Dermis blood vessel endothelial cell (primary cell): ENCODE measurements at regions not wholly inside any gene's neighbourhood (a gene's known extent, or its start where the extent isn't known, plus 50 kb on each side); places are given as distances from the start of the nearest gene placed in this dataset.
"Not testable (repeated sequence)": the region's sequence is repeated elsewhere in the genome, so short reads cannot be mapped to it uniquely, and the experiment has no call there.

Source experiments
- DNase-seq: peaks from one replicate; pipeline ENCODE4 v3.0.0; 2010

DNA sequence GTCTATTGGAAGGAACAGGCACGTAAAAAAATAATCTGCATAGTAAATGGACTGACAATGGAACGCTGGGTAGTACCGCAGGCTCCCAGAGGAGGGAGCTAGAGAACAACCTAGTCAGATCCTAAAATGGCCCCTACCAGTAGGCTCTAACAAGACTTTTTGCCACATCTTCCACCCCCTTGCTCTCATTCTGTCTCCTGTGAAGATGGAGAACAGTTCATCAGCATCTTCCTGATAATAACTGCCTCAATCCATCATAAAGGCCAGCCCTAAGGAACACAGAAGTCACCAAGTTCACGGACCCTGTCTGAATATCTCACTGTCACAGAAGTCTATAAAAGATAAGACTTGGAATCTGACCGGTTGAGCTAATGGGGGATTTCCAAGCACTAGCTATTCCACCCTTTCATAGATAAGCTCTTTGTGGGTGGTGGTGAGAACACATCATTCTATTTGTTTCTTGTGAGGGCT is 133.4 kb downstream of the SLC1A3 start:
- DNase-seq, result peak; percentile 83

DNA sequence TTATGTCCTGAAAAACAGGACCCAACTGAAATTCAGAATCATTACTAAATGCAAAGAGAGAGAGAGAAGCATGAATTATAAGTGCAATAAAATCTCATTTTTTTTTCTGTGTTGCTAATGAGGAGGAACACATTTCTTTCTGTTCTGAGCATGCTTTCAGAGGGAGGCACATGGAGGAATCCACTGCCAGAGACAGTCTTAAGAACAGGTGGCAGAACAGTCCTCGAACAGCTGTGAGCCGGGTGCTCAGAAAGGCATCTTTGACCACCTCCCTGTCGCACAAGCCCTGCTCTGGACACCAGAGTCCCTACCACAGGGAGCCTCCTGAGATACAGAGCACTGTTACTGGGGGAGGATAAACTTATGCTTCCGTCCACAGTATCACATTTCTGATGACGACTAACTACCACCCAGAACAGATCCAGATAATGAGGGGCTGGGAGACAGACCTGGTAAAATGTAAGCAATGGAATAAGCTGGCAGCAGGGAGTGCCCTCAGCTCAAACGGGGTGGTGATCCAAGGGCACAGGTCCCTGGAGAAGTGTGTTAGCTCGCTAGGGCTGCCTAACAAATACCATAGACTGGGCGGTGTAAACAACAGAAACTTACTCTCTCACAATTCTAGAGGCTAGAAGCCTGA is 134.0 kb downstream of the SLC1A3 start:
- peak; percentile 40 for DNase-seq

DNA sequence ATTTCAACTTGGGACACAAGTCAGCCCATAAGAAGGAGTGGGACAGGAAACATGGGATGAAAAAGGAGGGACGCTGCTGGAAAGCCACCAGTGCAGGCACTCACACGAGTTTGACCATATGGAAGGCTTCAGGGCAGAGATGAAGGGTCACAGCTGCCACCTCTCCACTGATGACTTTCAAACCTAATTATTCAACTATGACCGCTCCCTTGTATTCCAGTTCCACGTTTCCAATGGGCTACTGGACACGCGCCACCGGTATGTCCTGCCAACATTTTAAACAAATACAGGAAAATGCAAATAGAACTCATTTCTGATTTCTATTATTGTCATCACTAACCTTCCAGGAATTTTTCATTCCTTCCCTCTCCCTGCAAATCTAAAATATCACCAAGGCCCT is 134.7 kb downstream of the SLC1A3 start:
- DNase-seq, result peak; percentile 39

DNA sequence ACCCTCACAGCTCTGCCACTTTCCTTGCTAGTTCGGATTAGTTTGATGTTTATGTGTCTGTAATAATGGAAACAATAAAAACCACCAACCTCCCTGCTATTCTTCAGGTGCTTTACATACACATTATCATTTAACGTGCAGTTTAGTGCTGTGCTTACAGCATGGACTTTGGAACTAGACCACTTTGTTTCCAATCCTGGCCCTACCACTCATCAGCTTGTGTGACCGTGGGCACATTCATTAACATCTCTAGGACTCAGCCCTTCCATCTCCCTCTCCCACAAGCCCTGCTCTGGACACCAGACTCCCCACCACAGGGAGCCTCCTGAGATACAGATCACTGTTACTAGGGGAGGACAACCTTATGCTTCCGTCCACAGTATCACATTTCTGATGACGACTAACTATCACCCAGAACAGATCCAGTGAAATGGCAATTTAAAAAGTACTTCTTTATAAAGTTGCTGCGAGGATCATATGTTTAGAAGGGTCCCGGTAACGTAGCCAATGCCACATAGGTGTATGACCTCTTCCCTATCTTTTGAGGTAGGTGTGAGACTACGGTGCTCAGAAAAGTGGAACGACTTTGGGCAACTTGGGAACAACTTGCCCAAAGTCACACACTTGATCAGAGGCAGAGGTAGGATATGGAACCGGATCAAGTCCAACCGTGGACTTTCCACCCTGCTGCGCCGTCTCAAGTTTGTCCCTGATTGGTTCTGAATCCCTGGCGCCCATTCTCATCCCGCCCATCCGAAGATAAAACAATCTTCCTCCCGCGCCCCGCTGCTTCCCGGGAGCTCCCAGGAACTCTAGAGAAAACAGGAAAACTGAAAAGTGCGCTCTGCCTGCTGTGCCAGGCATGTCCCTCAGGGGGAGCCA is 132.4 kb upstream of the NIPBL start:
- DNase-seq, result peak; percentile 63

DNA sequence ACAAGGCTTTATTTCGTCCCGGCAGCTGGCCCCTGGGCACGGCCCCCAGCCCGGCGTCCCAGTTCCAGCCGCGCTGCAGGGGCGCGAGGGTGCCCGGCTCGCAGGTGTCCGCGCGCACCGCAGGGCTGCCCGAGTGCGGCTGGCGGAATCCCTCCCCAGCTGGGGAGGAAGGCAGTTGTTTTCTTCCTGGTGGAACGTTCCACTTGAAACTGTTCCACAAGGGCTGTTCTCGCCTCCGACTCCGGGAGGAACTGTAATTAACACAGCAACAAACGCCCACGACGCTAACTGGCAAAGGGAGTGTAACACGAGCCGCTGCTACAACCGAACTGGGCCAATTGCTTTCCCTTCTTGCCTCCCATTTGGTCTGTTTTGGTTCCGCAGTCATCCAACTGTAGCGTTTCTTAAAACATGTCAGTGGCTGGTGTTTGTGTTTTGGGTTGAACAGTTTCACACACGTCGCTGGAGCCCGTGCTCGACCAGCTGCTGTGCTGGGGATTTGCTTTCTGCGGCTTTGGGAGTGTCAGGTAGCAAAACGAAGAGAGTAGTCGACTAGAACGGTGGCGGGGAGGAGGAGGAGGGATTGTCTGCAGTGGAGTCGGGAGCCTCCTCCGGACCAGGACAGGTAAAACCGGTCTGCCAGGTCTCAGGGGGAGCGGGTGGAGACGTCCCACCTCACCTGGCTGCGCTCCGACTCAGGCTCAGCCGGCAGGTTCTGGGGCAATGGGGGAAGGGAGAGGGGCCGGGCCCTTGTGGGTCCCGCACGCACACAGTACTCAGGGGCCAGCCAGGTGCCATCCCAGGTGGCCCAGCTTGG is 131.6 kb upstream of the NIPBL start:
- peak; percentile 47 for DNase-seq

DNA sequence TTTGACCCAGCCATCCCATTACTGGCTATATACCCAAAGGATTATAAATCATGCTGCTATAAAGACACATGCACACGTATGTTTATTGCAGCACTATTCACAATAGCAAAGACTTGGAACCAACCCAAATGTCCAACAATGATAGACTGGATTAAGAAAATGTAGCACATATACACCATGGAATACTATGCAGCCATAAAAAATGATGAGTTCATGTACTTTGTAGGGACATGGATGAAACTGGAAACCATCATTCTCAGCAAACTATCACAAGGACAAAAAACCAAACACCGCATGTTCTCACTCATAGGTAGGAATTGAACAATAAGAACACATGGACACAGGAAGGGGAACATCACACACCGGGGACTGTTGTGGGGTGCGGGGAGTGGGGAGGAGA is 128.8 kb upstream of the NIPBL start:
- not testable (repeated sequence) for DNase-seq

DNA sequence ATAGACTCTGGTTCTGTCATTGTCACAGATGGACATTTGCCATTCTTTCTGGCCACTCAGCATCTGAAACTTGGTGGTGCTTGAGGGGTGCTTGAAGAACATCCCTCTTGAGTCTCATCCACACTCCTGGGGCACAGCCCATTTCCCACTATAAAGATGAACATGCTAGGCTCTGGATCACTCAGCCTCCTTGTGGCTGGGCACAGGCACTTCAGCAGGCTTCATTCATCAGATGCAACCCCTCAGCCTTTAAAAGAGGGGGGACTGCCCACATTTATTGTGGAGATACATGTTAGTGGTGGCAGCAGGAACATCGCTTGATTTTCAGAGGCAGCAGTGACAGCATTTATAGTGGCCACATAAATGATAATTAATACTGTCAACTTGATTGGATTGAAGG is 124.7 kb upstream of the NIPBL start:
- DNase-seq, result no peak

DNA sequence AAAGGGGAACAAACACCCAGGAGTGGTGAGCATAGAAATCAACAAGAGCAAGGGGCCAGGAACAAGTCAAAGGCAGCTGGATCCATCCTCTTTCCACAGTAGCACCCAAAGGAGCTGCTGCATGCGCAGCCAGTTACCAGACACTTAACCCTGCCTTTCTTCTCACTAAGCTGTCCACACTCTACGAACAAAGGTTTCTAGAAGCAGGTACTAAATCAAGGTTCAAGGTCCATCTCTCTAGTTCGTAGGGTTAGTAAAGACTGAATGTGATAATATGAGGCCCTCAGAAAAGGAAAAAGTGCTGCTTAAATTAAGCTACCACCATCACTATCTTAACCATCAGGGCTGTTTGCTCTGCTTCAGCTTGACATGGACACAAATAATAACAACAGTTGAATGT is 121.2 kb upstream of the NIPBL start:
- DNase-seq, result no peak

DNA sequence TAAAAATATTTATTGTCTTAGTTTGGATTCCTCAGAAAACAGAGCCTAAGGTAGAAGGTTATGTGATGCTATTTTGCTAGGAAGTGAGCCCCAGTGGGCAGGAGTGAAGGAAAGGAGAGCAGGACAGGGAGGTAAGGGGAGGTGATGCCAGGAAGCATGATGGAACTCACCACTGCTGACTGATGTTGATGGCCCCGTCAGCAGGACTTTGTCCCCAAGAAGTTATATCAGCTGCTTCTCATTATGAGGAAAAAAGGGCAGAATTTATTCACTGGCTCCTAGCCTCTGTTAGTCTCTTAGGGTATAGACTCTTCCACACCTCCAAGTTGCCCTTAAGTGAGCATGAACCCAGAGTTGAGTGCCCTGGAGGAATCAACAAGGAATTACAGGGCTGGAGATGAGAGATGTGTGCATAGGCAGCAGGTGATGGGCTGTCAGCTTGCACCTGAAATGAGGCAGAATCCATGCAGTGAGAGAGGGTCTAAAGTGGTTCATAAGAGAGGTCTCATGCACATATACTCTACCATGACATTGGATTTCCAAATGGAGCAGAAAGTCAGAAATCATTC is 120.6 kb upstream of the NIPBL start:
- DNase-seq, result no peak

DNA sequence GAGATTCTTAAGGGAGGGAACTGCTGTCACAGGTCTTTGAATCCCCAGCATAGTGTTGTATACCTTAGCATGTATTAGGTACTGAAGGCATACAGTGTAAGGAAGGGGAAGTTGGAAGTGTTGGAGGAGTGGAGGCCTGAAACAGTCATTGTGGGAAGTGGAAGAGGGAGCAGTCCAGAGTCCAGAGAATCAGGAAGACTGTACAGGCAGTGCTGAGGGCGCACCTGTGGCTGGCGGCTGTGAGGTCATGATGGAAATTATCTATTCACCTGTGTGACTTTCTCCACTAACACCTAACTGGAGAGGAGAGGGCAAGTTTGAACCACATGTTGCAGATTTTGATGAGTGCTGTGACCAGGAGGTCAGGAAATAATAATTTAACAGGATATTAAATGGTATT is 119.7 kb upstream of the NIPBL start:
- DNase-seq, result no peak

DNA sequence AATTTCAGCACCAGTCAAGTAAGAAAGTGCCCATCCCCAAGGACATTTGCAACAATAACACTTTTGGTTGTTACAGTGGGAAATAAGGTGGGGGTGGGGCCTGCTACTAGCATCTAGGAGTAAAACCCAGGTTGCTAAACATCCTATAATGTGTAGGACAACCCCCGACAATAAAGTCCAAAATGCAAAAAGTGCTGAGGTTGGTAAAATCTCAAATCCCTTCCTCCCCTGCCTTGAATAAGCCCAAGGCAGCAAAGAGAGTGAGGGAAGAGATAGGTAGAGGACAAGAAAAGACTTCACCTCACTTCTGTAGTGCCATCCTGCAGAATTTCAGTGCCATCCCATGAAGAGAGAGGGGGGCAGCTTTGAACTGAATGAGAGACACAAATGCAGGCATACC is 117.5 kb upstream of the NIPBL start:
- DNase-seq, result no peak

DNA sequence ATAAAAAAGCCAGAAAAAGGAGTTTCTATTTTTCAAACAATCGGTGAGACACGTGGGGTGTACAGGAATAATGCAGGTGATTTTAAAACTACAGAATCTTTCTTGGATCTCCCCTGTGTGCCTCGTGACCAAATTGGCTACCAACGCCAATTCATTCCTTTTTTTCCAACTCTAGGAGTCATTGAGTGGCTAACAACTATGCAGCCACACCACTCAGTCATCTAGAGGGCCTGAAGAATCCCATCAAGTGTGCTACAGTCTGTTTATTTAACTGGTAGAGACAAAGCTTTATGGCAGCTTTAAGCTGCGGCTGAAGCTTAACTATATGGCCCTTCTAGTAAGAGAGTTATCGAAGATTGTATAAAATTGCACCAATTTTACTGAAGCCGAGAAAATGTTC is 113.1 kb upstream of the NIPBL start:
- no peak for DNase-seq

DNA sequence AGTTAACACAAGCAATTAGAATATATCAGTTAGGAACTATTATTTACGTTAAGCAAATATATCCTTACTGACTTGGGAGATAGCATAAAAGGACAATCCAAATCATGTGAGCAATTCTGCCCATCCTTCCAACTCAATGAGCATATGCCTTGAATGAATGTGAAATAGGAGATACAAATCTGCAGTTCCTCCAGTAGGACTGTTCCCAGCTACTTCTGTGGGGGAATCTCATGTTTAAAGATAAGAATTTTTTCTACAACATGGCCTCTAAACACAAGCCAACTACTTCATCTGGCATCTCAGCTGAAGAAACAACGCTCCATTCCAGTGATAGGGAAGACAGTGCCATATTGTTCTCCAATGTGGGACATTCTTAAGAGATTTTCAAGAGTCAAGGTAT is 110.7 kb upstream of the NIPBL start:
- no peak for DNase-seq

DNA sequence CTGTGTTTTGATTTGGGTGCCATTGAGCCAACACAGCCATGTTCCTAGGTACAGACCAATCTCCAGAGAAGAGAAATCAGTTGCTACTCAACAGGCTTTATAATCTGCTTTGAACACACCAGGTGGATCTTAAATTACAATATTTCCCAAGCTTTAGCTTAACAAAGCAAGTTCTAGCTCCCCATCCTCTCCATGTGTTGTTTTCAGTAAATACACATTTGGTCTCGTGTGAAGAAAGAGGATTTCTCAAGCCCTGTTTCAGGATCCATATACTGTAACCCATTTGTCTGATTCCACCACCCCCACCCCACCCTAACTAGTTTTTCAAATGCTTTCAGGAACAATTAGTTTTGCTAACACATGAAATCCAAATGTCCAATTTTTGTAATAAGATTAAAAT is 109.6 kb upstream of the NIPBL start:
- no peak for DNase-seq

DNA sequence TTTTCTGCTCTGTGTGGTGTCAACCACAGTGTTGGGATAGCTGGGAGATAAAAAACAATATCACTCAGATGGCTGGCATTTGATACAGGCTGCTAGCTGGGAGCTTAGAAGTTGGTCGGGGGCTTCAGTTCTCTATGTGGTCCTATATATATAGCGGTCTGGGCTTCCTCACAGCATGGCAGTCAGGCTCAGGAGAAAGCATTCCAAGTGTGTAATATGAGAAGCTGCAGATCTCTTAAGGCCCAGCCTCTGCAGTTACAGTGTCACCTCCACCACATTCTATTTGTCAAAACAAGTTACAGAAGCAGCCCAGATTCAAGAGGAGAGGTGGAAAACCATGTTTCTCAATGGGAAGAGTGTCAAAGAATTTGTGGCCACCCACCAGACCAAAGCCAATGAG is 108.1 kb upstream of the NIPBL start:
- DNase-seq, result no peak

DNA sequence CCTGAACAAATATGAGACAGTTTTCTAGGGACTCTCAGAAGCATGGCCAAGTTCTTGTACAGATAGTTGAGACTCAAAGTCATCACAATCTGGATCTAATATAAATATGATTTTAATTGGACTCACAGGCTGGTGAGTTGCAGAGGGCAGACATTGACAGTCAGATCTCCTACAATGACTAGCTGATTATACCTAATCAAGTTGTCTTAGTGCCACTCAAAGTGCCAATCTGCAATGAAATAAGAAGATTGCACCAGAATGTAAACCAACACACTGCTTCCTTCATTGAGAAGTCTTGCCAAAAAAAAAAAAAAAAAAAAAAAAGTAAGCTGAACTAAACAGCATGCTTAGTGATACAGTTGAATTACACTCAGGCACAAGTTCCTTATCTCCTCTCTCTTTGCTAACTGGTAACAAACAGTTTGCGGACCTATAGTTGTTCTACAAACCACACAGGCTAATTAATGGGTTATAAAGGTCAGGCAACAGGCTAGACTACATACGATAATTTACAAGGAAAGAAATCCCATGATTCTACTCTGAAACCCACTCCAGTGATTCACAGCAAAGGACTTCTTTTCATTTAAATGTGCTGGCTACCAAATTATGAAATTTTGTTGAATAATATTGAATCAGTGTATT is 107.3 kb upstream of the NIPBL start:
- no peak for DNase-seq

DNA sequence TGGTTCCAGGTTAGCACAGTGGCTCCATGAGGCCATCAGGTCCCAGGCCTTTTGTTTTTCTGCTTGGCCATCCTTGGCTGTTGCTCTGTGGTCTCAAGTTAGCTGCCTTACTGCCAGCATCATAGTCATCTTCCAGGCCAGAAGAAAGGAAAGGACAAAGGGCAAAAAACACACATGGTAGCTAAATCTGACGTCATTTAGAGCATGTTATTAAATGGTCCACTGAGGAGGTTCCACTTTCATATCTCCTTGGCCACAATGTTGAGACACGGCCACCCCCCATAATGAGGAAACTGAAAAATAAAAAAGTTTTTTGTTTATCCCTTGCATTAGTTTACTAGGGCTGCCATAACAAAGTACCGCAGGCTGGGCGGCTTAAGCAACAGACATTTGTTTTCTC is 106.4 kb upstream of the NIPBL start:
- DNase-seq, result no peak

DNA sequence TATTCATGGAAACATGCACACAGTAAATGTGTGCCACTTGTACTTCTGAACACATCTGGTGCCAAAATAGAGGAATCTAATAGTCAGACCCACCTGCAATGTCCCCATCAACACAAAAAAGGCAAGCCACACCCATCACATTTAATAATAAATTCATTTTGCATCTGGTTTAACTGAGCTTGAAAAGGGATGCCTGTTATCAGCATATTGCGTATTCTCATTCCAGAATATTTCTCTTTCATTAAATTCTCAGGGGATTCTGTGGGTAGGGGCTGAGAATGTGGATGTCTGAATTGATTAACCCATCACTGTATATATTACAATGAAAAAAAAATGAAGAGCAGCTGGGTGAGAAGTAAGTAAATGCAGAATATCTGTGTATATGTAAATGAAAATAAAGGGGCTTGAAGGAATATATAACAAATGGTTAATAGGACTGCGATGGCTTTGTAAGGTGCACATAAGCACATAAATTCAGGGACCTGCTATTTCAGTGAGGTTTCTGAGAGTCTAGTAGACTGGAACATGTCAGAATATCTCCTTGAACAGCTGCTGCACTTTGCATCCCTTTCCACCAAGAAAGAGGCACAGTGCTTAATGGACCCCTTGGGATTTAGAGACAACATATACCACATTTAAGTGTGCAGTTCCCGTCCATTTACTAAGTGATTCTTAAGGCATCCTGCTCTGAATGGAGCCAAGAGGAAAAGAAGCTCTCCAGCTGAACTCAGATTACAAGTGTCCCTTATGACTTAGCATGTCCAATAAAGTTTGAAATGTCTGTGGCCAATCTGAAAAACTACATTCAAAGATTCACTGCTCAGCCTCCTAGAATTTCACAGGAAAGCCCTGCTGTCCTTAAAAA is 104.1 kb upstream of the NIPBL start:
- DNase-seq, result no peak

DNA sequence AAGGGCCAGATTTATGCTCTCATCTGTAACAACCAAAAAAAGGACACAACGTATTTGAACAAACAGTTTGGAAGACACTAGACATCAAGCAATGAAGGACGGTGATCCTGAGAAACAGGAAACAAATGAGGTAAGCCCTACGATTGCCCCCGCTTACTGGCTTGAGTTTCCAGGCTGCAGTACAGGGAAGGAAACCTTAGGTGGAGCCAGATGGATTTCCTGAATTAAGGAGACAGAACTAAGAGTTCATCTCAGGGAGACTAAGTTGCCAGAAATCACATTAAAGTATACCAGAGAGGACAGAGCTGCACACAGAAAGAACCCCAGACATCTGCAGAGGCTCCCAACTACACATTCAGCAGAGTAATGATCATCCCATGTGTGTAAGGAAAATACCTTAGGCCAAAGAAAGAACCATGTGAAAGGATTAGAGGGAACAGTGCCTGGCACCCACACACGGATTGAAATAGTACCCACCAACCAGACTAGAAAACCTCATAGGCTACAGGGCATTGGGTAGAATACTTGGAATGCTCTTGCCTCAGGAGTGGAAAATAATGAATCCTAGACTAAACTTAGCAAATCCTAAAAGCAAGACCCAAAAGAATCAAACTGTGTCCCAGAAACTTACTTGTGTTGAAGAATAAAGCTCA is 99.3 kb upstream of the NIPBL start:
- DNase-seq, result peak; percentile 55

DNA sequence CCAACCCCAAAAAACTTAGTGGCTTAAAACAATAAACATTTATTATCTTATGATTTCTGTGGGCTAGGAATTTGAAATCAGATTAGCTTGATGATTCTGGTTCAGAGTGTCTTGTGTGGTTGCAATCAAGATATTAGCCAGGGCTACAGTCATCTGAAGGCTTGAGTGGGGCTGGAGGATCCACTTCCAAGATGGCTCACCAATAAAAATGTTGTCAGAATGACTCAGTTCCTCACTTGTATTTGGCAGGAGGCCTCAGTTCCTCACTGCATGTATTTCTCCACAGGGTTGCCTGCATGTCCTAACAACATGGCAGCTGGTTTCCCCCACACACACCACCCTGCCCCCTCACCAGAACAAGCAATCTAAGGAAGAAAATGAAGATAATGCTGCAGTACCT is 98.2 kb upstream of the NIPBL start:
- DNase-seq, result no peak

DNA sequence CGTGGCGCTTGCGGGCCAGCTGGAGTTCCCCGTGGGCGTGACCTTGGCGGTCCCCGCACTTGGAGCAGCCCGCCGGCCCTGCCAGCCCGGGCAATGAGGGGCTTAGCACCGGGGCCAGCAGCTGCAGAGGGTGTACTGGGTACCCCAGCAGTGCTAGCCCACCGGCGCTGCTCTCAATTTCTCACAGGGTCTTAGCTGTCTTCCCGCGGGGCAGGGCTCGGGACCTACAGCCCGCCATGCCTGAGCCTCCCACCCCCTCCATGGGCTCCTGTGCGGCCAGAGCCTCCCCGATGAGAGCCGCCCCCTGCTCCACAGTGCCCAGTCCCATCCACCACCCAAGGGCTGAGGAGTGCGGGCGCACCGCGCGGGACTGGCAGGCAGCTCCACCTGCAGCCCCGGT is 94.0 kb upstream of the NIPBL start:
- not testable (repeated sequence) for DNase-seq
